Omental fat pad (tissue), 3 donors: ENCODE measurements at regions not wholly inside any gene's neighbourhood (a gene's known extent, or its start where the extent isn't known, plus 50 kb on each side); places are given as distances from the start of the nearest gene placed in this dataset. TPM values are rescaled to one million over a fixed set of nuclear protein-coding genes. Genes with fewer than 3 reads are reported as not detected.

Experiments
- ATAC-seq: fragments of 150-250 bp; one replicate; pipeline ENCODE4 v1.9.1; 2016; ENCODE audit warnings: mild to moderate bottlenecking, moderate library complexity; ENCODE audit not compliant: low FRiP score
- DNase-seq: peaks from one replicate; pipeline ENCODE4 v3.0.0-alpha.2; 2019; ENCODE audit warnings: low spot score
- CTCF ChIP-seq, 3 donors: fragments of 450-650 bp; IDR thresholded peaks; one replicate each; pipeline ENCODE4 v1.5.1; 2016 to 2017; ENCODE audit warnings: antibody characterized with exemption in 3 of 3, mild to moderate bottlenecking in 3 of 3, moderate library complexity in 2 of 3
- small RNA-seq: library from RNA; depleted of rRNA; stranded (forward); fragments of <200 nt; gene quantifications from one replicate; pipeline ENCODE3, GENCODE V24; 2016

DNA sequence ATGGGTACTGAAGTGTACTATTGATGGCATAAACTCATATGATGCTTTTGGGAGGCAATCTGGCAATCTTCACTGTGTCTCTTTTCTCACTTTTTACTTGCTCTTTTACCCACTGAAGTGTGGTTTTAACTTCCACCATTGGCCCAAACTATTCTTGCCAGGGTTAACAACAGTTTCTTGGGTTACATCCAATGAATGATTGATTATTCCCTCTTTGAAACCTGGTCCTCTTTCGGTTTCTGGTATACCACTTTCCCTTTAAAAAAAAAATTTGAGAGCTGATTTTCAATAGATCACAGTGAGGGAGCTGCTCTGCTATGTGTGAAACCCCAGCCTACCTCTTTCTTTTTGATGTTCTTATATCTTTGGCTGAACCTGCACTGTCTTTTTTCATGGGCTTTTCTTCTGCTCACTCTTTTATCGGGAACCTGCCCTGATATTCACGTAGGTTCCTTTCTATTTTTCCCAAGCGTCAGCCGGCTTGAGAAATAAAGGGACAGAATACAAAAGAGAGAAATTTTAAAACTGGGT lies 56.1 kb upstream of the OR4E1 start:
- no peak for TF ChIP-seq CTCF (IDR thresholded peaks at IDR 0.05)
- DNase-seq = no peak

DNA sequence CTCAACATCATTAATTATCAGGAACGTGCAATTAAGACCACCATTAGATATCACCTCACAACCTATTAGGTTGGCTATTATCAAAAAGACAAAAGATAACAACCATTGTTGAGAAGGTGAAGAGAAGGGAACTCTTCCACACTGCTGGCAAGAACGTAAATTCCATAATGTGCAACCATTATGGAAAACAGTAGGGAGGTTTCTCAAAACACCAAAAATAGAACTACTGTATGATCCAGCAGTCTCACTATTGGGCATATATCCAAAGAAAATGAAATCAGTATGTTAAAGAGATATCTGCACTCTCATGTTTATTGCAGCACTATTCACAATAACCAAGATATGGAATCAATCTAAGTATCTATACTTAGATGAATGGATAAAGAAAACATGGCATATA lies 51.6 kb upstream of the OR4E1 start:
- no peak for ATAC-seq
- no peak for TF ChIP-seq CTCF (IDR thresholded peaks at IDR 0.05)
- no peak for DNase-seq

More for the DNA sequence above, 56.1 kb upstream of the OR4E1 start:
- ATAC-seq = no peak

DNA sequence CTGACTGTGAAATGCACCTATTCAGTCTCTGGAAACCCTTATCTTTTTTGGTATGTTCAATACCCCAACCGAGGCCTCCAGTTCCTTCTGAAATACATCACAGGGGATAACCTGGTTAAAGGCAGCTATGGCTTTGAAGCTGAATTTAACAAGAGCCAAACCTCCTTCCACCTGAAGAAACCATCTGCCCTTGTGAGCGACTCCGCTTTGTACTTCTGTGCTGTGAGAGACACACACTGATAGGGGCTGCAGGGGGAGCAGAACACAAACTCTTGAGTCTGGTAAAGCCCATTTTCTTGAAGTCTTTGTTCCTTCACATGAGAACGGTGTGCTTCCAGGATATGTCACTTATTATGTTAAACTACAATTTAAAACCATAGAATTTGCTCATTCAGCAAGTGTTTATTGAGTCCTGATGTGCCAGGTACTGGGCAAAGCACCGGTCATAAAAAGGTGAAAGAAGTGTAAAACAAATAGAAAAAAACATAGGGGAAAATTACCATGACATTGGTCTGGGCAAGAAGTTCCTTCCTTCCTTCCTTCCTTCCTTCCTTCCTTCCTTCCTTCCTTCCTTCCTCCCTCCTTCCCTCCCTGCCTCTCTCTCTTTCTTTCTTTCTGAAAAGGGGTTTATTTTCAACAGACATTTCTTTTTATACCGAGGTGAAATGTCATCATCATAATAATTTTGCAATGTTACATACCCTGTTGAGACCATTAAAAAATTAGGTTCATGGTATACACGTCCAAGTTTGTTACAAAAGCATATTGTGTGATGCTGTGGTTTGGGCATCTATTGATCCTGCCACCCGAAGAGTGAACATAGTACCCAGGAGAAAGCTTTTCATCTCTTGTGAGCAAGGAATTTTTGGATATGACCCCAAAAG lies 50.7 kb upstream of the OR4E1 start:
- ATAC-seq (no peak), DNase-seq (no peak)
- no peak for TF ChIP-seq CTCF (IDR thresholded peaks at IDR 0.05)

- ATAC-seq = no peak
- no peak for DNase-seq
- TF ChIP-seq CTCF (IDR thresholded peaks at IDR 0.05) = no peak
These were observed 49.9 kb upstream of the OR4E1 start for GRCh38 chr14:21723431-21724045.

Small RNA genes in the stretch of these regions (small RNA-seq; reads per million reads assigned to genes)
- gene AC245505.1 (not detected), gene TRAJ30 (not detected), gene TRAJ31 (not detected), gene TRAJ32 (not detected), gene TRAJ33 (not detected), gene TRAJ34 (not detected), gene TRAJ35 (not detected), gene TRAJ36 (not detected), gene TRAJ37 (not detected), gene TRAJ38 (not detected), gene TRAJ39 (not detected), gene TRAJ40 (not detected), gene TRAJ41 (not detected), gene TRAJ42 (not detected), gene TRAJ43 (not detected), gene TRAJ44 (not detected), gene TRAJ45 (not detected), gene TRAJ46 (not detected), gene TRAJ47 (not detected), gene TRAJ48 (not detected), gene TRAJ49 (not detected), gene TRAJ50 (not detected), gene TRAJ51 (not detected), gene TRAJ52 (not detected), gene TRAJ53 (not detected), gene TRAJ54 (not detected), gene TRAJ55 (not detected), gene TRAJ56 (not detected), gene TRAJ57 (not detected), gene TRAJ58 (not detected), gene TRAJ59 (not detected), gene TRAJ60 (not detected), gene TRAJ61 (not detected), gene TRAV15 (not detected), gene TRDD1 (not detected), gene TRDD2 (not detected), gene TRDD3 (not detected), gene TRDJ1 (not detected), gene TRDJ2 (not detected), gene TRDJ3 (not detected), gene TRDJ4 (not detected), gene TRDV1 (not detected)
